NT2/D1 (cell line): ENCODE measurements at regions not wholly inside any gene's neighbourhood (a gene's known extent, or its start where the extent isn't known, plus 50 kb on each side); places are given as distances from the start of the nearest gene placed in this dataset.

Source experiments
- YY1 ChIP-seq: IDR thresholded peaks from 2 replicates; pipeline ENCODE4 v1.6.1; 2011; ENCODE audit not compliant: insufficient read length, insufficient read depth
- ZNF274 ChIP-seq: IDR thresholded peaks from 2 replicates; pipeline ENCODE4 v1.6.1; 2011; ENCODE audit warnings: mild to moderate bottlenecking, low read depth, low read length

- TF ChIP-seq YY1 (no peak), ZNF274 (no peak)
Observed at GRCh38 chr1:188154196-188154595, 1325.4 kb downstream of the PLA2G4A start.
